KMS-11 (cell line): ENCODE measurements at regions not wholly inside any gene's neighbourhood (a gene's known extent, or its start where the extent isn't known, plus 50 kb on each side); places are given as distances from the start of the nearest gene placed in this dataset.

Experiments
- H2AFZ ChIP-seq: fragments of 200-600 bp; sonication (generic); 2 replicates; pipeline ENCODE4 v1.6.1; 2016; ENCODE audit warnings: antibody characterized with exemption, mixed run types, low read depth
- H3K27ac ChIP-seq: fragments of 200-600 bp; sonication (generic); 2 replicates; pipeline ENCODE4 v1.6.1; 2016; ENCODE audit warnings: mild to moderate bottlenecking, mixed run types
- H3K27me3 ChIP-seq: fragments of 200-600 bp; sonication (generic); 2 replicates; pipeline ENCODE4 v1.6.1; 2017; ENCODE audit warnings: mild to moderate bottlenecking, low read depth, mixed run types, moderate library complexity; ENCODE audit not compliant: insufficient read depth
- H3K36me3 ChIP-seq: fragments of 200-600 bp; sonication (generic); 2 replicates; pipeline ENCODE4 v1.6.1; 2017; ENCODE audit warnings: mild to moderate bottlenecking, mixed run types; ENCODE audit not compliant: insufficient read depth
- H3K4me1 ChIP-seq: fragments of 200-600 bp; sonication (generic); 2 replicates; pipeline ENCODE4 v1.6.1; 2016; ENCODE audit warnings: mild to moderate bottlenecking, low read depth, mixed run types; ENCODE audit not compliant: poor library complexity, severe bottlenecking
- H3K4me2 ChIP-seq: fragments of 200-600 bp; sonication (generic); 2 replicates; pipeline ENCODE4 v1.7.0; 2016; ENCODE audit warnings: mild to moderate bottlenecking, mixed run types
- H3K4me3 ChIP-seq: fragments of 200-600 bp; sonication (generic); IDR thresholded peaks from 2 replicates; pipeline ENCODE4 v1.6.1; 2017; ENCODE audit warnings: low read depth, low read length, mixed read lengths; ENCODE audit not compliant: insufficient read depth
- H3K79me2 ChIP-seq: fragments of 200-600 bp; sonication (generic); 2 replicates; pipeline ENCODE4 v1.6.1; 2016; ENCODE audit warnings: low read depth, mixed run types; ENCODE audit not compliant: insufficient read depth
- H3K9ac ChIP-seq: fragments of 200-600 bp; sonication (generic); 2 replicates; pipeline ENCODE4 v1.6.1; 2016; ENCODE audit warnings: mild to moderate bottlenecking, mixed run types
- H4K20me1 ChIP-seq: fragments of 200-600 bp; sonication (generic); 2 replicates; pipeline ENCODE4 v1.6.1; 2016; ENCODE audit warnings: mild to moderate bottlenecking, mixed run types; ENCODE audit not compliant: insufficient read depth
- TF ChIP-seq, protein P1 (sequence below): fragments of 200-600 bp; sonication (generic); conservative IDR thresholded peaks from 2 replicates; pipeline ENCODE4 v1.6.1; 2017; ENCODE audit warnings: low read depth, mild to moderate bottlenecking, antibody characterized with exemption, low read length, moderate library complexity, mixed read lengths

DNA sequence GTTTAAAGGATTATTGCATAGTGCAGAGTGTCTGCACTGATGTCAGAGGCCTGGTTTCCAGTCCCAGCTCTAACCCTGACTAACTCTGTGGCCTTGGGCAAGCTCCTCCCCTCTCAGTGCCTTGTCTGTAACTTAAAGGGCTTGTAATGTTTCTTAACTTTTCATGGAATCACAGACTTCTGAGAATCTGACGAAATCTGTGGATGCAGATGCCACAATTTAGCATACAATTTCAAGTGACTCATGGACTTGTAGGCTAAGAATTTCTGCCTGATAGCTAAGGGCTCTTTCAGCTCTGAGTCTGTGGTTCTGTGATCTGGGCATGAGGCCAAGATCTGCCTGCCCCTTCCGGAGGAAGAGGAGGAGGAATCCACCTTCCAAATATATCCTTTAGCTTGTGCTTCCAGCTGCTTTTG, 236.9 kb downstream of the AR start:
- Histone ChIP-seq H3K36me3 (no peaks in the 10 kb centered on the region), H3K27ac (peak overlapping the region; percentile 46), H3K4me3 (no peak overlapping the region), H2AFZ (peak overlapping the region; percentile 76), H3K79me2 (no peaks in the 10 kb centered on the region), H3K4me2 (peak overlapping the region; percentile 17; the same call in 1 of the 2 replicates), H3K4me1 (peaks cover 15% of the 10 kb centered on the region), H3K27me3 (no peaks in the 10 kb centered on the region), H4K20me1 (no peaks in the 10 kb centered on the region), H3K9ac (no peak overlapping the region; the same call in 1 of the 2 replicates)
- TF ChIP-seq, protein P1, sequence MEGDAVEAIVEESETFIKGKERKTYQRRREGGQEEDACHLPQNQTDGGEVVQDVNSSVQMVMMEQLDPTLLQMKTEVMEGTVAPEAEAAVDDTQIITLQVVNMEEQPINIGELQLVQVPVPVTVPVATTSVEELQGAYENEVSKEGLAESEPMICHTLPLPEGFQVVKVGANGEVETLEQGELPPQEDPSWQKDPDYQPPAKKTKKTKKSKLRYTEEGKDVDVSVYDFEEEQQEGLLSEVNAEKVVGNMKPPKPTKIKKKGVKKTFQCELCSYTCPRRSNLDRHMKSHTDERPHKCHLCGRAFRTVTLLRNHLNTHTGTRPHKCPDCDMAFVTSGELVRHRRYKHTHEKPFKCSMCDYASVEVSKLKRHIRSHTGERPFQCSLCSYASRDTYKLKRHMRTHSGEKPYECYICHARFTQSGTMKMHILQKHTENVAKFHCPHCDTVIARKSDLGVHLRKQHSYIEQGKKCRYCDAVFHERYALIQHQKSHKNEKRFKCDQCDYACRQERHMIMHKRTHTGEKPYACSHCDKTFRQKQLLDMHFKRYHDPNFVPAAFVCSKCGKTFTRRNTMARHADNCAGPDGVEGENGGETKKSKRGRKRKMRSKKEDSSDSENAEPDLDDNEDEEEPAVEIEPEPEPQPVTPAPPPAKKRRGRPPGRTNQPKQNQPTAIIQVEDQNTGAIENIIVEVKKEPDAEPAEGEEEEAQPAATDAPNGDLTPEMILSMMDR: no peak

DNA sequence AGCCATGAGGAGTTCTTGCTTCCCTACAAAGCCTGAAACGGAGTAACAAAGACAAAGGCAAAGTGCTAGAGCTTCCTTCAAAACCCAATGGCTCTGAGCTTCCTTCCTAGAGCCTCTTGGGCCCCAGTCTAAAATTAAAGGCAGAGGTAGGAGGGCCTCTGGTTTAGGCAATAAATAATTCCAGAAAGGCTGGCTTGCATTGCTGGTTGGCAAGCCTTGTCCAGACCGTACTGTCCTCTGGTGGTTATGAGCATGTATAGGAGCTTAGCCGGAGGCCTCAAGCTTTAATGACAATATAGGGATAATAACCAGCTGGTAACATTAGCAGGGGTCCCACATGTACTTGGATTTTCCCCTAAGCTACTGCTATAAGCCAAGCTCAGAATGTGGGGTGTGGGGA, 237.3 kb downstream of the AR start:
- H3K4me1 ChIP-seq: peaks cover 15% of the 10 kb centered on the region
- no peaks in the 10 kb centered on the region for H4K20me1 ChIP-seq
- peak overlapping the region; percentile 46 for H3K27ac ChIP-seq
- H3K36me3 ChIP-seq: no peaks in the 10 kb centered on the region
- peak overlapping the region; percentile 76 for H2AFZ ChIP-seq
- H3K27me3 ChIP-seq: no peaks in the 10 kb centered on the region
- H3K4me2 ChIP-seq: peak overlapping the region; percentile 14; the same call in 1 of the 2 replicates
- H3K4me3 ChIP-seq: no peak overlapping the region
- TF ChIP-seq, protein P1: no peak
- no peaks in the 10 kb centered on the region for H3K79me2 ChIP-seq
- no peak overlapping the region for H3K9ac ChIP-seq

DNA sequence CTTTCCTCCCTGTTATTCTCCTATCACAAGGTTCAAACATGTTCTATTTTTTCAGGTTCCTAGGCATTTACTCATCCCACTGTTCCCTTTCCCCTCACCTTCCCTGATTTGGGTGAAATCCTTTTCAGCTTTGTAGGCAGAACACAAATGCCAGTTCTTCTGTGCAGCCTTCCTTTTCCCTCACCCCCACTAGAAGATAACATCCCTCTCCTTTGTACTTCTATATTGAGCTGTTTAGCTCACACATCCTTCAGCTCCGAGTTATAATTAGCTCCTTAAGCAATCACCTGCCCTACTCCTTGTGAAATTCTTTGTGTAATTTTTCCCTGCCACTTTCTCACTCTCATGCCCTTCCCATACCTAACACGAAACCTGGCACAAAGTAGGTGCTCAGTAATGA, 240.9 kb downstream of the AR start:
- Histone ChIP-seq H3K4me1 (peaks cover 15% of the 10 kb centered on the region), H3K27me3 (no peaks in the 10 kb centered on the region), H3K36me3 (no peaks in the 10 kb centered on the region), H3K79me2 (no peaks in the 10 kb centered on the region), H2AFZ (no peak overlapping the region), H3K9ac (no peak overlapping the region), H3K4me2 (no peak overlapping the region), H3K27ac (no peak overlapping the region), H3K4me3 (no peak overlapping the region), H4K20me1 (no peaks in the 10 kb centered on the region)
- TF ChIP-seq, protein P1: no peak

DNA sequence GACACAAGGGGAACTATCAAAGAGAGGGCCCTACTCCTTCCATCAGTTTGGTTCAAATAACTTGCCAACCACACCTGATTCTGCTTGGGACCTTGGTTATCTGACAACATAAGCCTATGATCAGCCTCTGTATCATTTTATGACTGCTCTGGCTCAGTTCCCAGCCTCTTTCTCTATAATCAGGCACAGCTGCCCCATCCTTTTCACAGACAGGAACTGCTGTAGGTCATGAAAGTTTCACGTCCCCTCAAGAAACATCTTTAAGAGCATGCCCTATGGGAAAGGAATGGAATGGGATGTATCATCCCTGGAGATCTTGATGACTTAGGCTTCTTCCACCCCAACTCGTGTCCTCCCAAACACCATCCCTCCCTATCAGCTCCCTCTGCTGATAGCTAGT, 243.4 kb downstream of the AR start:
- TF ChIP-seq, protein P1: no peak
- H3K27me3 ChIP-seq: no peaks in the 10 kb centered on the region
- no peak overlapping the region for H3K4me2 ChIP-seq
- H4K20me1 ChIP-seq: no peaks in the 10 kb centered on the region
- H3K27ac ChIP-seq: no peak overlapping the region
- H3K79me2 ChIP-seq: no peaks in the 10 kb centered on the region
- H3K4me1 ChIP-seq: no peaks in the 10 kb centered on the region
- H3K36me3 ChIP-seq: no peaks in the 10 kb centered on the region
- H3K4me3 ChIP-seq: no peak overlapping the region
- no peak overlapping the region for H2AFZ ChIP-seq
- no peak overlapping the region for H3K9ac ChIP-seq

DNA sequence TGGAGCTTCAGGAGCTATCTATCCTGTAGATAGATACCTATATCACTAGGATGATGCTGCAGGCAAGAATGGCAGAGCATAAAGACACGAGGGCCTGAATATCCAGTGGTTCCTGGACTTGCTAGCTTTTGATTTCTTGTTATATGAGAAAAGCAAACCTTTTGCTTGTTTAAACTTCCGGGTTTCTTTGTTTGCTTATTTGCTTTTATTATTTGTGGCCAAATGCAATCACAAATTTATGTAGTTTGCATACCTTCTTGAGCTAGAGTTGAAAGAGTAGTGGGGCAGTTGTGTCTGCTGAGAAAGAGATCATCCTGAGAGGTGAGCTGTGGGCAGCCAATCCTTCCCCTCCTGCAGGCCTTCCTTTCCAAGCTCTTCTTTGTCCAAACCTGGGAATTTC, 245.7 kb downstream of the AR start:
- Histone ChIP-seq H3K27ac (no peak overlapping the region), H3K27me3 (no peaks in the 10 kb centered on the region), H3K4me3 (no peak overlapping the region), H3K4me2 (no peak overlapping the region), H3K9ac (no peak overlapping the region), H3K4me1 (no peaks in the 10 kb centered on the region), H3K36me3 (no peaks in the 10 kb centered on the region), H3K79me2 (no peaks in the 10 kb centered on the region), H4K20me1 (no peaks in the 10 kb centered on the region), H2AFZ (no peak overlapping the region)
- TF ChIP-seq, protein P1: no peak
